ENCODE measurements at regions not wholly inside any gene's neighbourhood (a gene's known extent, or its start where the extent isn't known, plus 50 kb on each side); places are given as distances from the start of the nearest gene placed in this dataset.
"Not testable (repeated sequence)": the region's sequence is repeated elsewhere in the genome, so short reads cannot be mapped to it uniquely, and the experiment has no call there.

DNA sequence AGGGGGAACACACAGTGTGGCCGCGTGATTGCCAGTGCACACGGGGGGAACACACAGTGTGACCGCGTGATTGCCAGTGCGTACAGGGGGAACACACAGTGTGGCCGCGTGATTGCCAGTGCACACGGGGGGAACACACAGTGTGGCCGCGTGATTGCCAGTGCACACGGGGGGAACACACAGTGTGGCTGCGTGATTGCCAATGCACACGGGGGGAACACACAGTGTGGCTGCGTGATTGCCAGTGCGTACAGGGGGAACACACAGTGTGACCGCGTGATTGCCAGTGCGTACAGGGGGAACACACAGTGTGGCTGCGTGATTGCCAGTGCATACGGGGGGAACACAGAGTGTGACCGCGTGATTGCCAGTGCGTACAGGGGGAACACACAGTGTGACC lies 140.3 kb downstream of the RTP5 start:
- not testable (repeated sequence) for DNase-seq

- DNase-seq = not testable (repeated sequence)
Observed at GRCh38 chr2:242010252-242011166, 141.0 kb downstream of the RTP5 start.

DNA sequence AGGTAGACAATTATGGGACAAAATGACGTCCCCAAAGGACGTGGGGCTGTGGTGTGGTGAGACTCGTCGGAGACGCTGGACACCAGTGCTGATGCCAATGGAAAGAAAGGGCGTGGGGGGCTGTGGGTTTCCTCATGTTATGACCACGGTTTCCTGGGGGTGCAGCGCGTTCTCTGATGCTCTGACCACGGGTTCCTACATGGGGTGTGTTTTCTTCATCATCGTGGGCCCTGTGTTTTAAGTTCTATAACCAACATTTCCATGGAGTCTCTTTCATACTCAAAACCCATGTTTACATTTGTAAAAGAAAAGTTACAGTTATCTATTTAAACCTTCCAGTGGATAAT lies 141.6 kb downstream of the RTP5 start:
- no peak for DNase-seq

DNA sequence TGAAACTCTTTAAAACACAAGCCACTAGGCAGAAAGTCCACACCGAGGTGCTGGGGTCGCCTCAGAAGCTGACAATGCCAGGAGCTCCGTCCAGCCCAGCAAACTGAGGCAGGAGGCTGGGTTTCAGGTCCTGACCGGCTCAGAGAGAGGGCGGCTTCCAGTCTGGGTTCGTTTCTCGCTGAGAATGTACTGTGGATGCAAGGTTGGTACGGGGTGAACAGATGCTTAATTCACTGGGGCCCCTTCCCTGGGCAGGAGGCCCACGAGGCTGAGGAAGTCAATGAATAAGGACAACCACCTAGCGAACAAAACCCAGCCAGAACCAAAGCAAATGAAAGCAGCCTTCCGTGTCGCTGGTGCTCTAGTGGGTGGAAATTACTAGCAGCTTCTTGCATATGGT lies 142.0 kb downstream of the RTP5 start:
- DNase-seq = no peak

- no peak for DNase-seq
Observed at GRCh38 chr2:242011991-242012764, 142.6 kb downstream of the RTP5 start.

DNA sequence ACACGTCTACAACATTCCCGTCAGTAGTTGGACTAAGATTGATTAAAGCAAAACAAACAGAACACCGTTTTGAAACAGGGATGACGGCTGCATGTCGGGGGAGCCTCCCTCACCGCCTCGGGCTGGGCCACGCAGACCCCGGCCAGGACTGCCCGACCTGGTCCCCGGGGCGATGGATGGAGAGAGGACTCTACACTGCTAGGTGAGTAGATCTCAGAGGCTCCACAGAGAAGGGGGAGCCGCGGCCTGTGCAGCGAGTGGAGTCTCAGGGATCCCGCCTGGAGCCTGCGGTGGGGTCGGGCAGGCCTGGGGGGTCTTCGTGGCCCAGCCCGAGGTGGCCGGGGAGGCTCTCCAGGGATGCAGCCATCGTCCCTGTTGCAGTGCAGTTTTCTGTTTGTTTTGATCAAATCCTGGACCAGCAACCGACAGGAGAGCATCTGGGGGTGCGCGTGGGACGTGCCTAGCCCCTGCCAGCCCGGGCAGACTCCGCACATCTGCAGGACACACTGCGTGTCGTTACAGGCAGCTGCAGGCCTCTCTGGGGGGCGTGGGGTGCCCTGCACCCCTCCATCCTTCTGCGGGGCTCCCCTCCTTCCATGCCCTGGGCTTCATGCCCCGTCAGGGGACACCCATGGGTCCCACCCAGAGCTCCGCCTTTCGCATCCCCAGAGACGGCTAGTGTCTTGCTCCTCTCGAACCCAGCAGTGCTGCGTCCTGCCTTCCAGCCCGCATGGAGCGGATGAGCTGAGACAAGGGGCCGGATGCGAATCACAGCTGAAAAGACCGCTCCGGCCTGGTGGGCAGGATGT lies 143.6 kb downstream of the RTP5 start:
- DNase-seq = no peak

DNA sequence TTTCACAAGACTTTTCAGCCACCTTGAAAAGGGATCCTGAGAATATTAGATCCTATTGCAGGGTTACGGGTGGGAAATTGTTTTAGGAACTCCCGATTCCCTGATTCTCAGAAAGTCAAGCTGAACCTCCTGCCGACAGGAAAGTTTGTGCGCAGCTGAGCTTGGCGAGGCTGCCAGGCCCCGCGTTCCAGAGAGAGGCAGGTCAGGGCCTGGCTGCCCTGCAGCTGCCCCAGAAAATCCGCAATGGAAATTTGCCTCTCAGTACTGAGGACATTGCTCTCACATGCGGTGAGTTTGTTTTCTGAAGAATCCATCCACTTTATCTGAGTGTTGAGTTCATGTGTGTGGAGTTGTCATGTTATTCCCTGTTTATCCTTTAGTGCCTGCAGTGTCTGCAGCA lies 144.2 kb downstream of the RTP5 start:
- DNase-seq = no peak

GRCh38 chr2:242015108-242016065 lies 145.9 kb downstream of the RTP5 start:
- no peak for DNase-seq

DNA sequence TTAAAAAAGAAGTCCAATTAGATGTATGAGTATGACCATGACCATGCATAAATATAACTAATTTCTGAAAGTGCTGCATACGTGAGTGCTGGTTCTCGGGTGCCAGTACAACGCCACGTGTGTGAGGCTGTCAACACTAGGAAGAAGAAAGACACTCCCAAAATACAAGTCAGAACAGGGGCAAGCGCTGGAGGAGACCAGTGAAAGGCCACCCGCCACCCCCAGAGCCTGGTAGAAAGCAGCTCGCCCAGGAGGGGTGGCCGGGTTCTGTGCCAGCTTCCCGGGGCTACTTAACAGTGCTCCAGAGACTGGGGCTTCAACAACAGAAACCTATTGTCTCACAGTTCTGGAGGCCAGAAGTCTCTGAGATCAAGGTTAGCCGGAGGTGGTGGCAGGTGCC lies 147.6 kb downstream of the RTP5 start:
- DNase-seq = no peak

GRCh38 chr2:242018416-242018815 lies 148.9 kb downstream of the RTP5 start:
- not testable (repeated sequence) for DNase-seq

DNA sequence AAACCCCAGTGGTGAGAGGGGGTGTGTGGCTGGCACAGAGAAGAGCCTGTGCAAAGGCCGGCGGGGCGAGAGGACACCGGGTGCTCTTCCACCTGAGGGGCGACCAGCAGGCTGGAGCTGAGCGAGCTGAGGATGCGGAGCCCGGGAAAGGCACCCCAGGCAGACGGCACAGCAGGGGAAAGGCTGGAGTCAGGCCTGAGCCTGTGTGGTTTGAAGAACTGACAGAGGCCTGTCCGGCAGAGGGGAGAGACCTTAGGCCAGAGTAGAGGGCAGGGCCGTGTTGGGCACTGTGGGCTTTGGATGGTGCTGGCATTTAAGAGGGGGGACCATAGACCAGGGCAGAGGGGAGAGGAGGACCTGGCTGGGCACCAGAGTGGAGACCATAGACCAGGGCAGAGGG lies 149.8 kb downstream of the RTP5 start:
- DNase-seq = no peak

GRCh38 chr2:242020196-242021004 lies 150.9 kb downstream of the RTP5 start:
- peak; percentile 10 for DNase-seq

- no peak for DNase-seq
Observed at GRCh38 chr2:242022550-242023290, 153.2 kb downstream of the RTP5 start.

- DNase-seq = no peak
Observed at GRCh38 chr2:242024751-242025355, 155.3 kb downstream of the RTP5 start.

GRCh38 chr2:242027676-242028450 lies 158.3 kb downstream of the RTP5 start:
- no peak for DNase-seq

- no peak for DNase-seq
Observed at GRCh38 chr2:242029422-242030225, 160.1 kb downstream of the RTP5 start.

GRCh38 chr2:242030226-242030575 lies 160.7 kb downstream of the RTP5 start:
- no peak for DNase-seq

DNA sequence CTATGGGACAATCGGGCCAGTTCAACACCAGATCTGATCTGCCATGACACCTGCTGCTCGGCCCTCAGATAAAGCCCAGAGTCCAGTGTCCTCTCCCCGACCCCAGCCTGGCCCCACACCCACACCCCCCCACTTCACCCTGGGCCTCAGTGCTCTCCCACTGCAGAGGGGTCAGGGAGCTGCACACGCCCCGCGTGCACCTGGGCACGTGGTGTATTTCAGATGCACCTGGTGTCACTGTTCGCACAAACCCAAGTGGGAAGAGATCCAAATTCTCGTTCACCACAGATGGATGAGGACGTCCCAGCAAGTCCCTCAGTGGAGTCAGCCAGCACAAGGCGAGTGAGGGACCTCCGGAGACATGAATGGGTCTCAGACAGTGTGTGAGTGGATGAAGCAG lies 161.3 kb downstream of the RTP5 start:
- DNase-seq = no peak

Data from NCI-H1092 (cell line).